HG02852 (cell line): ENCODE measurements at regions not wholly inside any gene's neighbourhood (a gene's known extent, or its start where the extent isn't known, plus 50 kb on each side); places are given as distances from the start of the nearest gene placed in this dataset.
"Not testable (repeated sequence)": the region's sequence is repeated elsewhere in the genome, so short reads cannot be mapped to it uniquely, and the experiment has no call there.

Experiments used
- ATAC-seq: cut with Tn5 transposase; IDR thresholded peaks from one replicate; pipeline ENCODE4 v1.9.1; 2021; ENCODE audit warnings: mild to moderate bottlenecking, moderate library complexity; ENCODE audit not compliant: unreplicated experiment

DNA sequence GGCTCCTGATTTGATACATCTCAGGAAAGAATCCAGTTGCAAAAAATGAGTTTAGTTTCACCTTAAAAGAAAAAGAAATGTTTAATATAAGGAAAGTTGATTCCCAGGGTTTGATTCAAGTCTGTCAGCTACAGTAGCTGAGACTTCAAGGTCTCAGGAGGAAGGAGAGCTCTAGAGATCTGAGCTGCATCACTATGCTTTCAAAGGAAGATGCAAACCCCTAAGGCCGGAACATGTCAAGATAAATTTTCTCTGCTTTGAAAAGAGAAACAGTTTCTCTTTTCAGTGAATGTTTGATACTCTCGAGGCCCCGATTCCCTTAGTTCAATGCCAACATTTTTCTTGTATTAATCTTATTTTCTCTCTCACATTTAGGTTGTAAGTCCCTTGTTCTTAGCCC lies 128.6 kb downstream of the RGPD3 start:
- ATAC-seq, result no peak

DNA sequence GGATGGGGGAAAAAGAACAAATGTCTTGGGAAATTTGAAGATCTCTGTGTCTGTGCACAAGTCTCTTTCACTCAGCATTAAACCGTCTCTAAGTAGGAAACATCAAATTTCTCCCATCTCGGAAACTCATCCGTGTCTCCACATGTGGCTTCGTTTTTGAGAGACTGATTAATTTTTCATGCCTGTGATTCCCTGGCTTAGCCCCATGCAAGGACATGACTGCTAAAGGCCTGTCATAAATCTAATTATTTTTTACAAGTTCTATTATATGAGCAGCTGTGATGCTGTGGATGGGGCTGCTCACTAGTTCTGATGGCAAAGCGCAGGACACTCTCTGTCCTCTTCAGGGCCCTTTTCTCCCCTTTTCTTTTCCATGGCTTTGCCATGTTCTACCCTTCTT lies 129.1 kb downstream of the RGPD3 start:
- no peak for ATAC-seq

DNA sequence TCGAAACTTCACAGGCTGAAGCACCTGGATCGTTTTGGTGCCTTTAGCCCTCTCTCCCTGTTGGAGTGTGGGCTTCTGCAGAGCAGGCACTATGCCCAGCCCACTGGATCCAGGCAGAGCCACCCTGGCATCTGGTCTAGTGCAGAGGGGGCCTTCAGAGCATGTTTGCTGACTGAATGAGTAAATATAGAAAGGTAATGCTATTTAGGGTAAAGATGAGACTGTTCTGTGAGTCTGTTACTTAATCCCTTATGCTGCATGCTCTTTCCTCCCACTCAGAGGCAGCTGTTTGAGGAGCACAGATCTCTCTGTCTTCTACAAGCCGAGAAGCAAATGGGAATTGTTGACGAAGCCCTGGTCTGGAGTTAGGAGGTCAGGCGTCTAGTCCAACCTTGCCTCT lies 130.2 kb downstream of the RGPD3 start:
- ATAC-seq, result no peak

DNA sequence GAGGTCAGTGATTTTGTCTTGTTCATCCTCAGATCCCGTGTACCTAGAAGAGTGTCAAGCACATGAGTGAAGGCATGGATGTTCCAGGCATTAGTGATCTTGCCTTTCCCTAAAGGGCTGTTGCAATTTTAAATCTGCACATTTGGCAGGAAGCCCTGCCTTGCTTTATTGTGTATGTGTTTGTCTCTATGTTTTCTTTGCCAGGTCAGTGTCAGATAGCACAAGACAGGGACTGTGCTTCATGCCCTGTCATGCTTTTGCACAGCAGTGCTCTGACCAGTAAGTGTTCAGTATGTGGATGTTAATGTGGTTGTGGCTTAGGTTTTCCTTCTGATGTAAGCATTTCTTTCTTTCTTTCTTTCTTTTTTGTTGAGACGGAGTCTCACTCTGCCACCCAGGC lies 131.5 kb downstream of the RGPD3 start:
- ATAC-seq, result no peak

DNA sequence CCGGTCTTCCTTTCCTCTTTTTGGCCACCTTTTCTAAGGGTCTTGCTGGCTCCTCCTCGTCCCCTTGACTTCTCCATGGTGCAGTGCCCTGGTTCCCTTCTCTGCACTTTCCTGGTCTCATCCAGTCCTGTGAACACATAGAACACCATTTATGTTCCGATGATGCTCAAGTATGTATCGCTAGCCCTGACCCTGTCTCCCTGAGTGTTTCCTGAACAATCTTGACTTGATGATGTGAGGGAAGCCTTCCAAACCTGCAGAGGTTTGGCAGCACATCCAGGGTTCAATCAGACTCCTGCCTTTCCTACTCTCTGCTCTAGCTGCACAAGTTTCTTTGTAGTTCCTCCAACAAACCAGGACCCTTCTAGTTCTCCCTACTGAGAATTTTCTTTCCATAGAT lies 132.1 kb downstream of the RGPD3 start:
- no peak for ATAC-seq

DNA sequence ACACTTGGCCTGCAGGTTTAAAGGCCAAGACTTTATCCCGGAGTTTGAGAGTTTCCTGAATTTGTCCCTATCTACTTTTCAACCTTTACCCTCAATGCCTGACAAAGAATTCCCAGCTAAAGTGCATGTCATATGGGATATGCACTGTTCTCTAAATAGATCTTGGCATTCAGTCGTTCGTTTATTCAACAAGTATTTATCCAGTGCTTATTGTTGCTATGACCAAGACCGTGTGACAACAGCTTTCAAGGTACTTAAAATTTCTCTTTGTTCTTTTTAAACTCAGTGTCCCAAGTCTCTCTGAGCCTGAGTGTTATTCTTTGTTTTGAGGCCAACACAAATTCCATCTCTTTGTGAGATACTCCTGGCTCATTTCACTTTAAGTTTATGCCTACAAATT lies 133.4 kb downstream of the RGPD3 start:
- ATAC-seq, result no peak

DNA sequence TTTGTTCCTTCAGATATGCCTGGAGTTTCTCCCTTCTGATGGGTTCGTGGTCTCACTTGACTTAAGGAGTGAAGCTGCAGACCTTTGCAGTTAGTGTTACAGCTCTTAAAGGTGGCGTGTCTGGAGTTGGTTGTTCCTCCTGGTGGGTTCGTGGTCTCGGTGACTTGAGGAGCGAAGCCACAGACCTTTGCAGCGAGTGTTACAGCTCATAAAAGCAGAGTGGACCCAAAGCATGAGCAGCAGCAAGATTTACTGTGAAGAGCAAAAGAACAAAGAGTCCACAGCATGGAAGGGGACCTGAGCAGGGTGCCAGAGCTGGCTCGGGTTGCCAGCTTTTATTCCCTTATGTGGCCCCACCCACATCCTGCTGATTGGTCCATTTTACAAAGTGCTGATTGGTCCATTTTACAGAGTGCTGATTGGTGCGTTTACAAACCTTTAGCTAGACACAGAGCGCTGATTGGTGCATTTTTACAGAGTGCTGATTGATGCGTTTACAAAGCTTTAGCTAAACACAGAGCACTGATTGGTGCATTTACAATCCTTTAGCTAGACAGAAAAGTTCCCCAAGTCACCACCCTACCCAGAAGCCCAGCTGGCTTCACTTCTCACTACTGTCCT lies 134.8 kb downstream of the RGPD3 start:
- not testable (repeated sequence) for ATAC-seq

DNA sequence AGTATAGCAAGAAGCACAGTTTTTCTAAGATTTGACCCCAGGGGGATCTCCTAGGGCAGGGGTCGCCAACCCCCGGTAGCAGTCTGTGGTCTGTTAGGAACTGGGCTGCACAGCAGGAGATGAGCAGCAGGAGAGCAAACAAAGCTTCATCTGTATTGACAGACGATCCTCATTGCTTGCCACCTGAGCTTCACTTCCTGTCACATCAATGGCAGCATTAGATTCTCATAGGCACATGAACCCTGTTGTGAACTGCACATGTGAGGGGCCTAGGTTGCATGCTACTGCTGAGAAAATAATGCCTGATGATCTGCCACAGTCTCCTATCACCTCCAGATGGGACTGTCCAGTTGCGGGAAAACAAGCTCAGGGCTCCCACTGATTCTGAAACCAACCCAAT lies 136.2 kb downstream of the RGPD3 start:
- ATAC-seq, result no peak

DNA sequence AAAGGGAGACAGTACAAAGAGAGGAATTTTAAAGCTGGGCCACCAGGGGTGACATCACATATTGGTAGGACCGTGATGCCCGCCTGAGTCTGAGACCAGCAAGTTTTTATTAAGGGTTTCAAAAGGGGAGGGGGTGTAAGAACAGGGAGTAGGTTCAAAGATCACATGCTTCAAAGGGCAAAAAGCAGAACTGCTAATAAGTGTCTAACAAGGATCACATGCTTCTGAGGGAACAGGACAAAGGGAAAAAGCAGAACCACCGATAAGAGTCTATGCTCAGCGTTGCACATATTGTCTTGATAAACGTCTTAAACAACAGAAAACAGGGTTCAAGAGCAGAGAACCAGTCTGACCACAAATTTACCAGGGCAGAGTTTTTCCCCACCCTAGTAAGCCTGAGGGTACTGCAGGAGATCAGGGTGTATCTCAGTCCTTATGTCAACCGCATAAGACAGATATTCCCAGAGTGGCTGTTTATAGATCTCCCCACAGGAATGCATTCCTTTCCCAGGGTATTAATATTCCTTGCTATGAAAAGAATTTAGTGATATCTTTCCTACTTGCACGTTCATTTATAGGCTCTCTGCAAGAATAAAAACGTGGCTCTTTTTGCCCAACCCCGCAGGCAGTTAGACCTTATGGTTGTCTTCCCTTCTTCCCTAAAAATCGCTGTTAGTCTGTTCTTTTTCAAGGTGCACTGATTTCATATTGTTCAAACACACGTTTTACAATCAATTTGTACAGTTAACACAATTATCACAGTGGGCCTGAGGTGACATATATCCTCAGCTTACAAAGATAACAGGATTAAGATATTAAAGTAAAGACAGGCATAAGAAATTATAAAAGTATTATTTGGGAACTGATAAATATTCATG lies 136.5 kb upstream of the UXS1 start:
- ATAC-seq, result not testable (repeated sequence)

DNA sequence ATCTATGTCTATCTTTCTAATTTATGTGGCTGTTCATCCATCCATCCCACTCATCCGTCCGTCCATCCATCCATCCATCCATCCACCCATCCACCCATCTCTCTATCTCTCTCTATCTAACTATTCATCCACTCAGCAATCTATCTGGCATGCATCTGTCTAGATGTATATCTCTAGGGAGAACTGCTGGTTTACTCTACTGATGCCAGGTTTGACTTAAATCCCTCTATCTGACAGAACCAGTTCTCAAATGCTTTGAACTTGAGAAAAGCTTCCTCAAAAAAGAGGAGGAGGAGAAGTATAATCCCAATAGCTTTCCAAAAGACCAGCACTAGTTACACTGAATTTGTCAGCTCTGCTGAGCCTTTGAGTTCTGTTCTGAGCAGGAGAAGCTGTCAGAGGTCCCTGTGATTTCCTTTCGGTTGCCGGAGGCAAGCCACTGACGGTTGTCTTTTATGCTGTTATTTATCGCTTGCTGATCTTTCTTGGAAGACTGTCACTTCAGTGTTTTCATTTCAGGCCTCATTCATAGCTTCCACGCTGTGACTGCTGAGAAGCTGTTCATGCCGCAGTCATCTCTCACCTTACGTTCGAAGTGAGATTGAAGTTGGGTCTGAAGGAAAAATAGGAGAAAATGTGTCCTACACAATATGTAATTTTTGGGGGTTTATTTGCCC lies 129.4 kb upstream of the UXS1 start:
- no peak for ATAC-seq

DNA sequence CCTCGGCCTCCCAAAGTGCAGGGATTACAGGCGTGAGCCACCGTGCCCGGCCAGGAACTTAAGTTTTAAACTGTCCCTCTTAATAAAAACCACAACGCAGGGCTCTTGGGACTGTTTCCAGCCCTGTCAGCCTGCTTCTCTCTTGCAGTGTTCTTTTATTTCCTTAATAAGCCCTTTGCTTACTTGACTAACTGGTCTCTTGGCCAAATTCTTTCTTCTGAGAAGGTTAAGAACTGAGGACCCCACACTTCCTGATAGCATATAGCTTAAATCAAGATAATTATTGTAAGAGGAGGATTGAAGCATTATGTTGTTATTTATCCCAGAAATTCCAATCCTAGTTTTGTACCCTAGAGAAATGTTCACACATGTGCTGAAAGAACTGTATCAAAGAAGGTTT lies 128.2 kb upstream of the UXS1 start:
- no peak for ATAC-seq

DNA sequence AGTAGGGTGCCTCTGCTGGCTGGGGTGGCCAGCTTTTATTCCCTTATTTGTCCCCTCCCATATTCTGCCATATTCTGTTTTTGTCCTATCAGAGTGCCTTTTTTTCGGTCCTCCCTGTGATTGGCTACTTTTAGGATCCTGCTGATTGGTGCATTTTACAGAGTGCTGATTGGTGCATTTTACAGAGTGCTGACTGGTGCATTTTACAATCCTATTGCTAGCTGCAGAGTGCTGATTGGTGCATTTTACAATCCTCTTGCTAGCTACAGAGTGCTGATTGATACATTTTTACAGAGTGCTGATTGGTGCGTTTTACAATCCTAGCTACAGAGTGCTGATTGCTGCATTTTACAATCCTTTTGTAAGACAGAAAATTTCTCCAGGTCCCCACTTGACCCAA lies 126.3 kb upstream of the UXS1 start:
- ATAC-seq, result not testable (repeated sequence)

DNA sequence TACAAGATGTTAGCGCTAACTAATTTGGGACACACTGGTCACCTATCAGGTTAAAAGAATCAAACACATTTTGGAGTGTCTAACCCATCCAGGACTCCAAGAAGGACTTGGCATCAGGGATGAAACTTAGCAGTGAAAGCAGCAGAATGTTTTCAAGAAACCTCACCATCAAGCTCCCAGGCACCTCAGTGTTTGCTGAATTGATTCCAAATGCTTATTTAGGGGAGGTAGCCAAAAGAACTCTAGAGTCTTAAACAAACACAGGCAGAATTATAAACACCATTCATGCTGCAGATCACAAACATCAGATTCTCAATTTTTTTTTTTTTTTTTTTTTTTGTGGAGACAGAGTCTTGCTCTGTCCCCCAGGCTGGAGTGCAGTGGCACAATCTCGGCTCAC lies 122.8 kb upstream of the UXS1 start:
- no peak for ATAC-seq

DNA sequence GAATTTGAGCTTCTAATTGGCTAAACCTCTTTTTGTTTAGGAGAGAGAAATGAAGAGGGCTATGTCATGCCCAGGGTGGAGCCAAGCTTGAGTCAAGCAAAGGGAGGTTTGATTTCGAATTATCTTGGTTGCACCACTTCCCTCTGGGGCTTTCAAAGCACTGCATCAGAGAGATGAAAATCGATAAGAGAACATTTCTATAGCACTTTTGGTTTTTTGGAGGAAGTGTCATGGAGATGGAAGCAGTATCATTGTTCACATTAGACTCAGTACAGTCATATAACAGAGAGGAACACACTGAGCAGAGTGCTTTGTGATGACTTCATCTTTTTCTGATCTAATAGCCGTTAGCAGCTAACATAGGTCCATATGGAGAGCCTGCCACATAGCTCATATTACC lies 120.3 kb upstream of the UXS1 start:
- ATAC-seq, result no peak

DNA sequence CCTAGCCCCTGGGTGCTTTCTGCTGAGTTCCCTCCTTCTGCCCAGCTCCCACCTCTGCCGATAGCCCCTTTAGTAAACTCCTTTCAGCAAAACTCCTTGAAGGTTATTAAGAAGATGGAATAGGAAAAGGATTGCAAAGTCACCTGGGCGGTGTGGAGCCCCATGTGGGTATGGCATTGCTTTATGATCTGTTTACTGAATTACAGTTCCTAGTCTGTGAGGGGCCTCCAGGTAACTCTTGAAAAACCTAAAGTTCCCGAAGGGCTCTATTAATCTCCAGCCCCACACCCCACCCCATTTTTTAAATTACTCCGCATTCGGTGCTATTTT lies 116.9 kb upstream of the UXS1 start:
- no peak for ATAC-seq

DNA sequence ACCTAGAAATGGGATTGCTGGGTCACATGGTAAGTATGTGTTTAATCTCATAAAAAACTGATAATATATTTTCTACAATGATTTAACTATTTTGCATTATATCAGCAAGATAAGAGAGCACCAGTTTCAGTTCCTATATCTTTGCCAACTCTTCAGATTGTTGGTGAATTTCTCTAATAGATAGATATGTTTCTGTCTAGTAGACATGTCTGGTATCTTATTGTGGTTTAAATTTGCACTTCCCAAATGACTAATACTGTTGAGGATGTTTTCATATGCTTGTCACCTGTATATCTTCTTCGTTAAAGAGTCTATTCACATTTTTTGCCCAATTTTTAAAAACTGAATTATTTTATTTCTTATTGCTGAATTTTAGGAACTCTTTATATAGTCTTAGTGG lies 113.8 kb upstream of the UXS1 start:
- no peak for ATAC-seq

DNA sequence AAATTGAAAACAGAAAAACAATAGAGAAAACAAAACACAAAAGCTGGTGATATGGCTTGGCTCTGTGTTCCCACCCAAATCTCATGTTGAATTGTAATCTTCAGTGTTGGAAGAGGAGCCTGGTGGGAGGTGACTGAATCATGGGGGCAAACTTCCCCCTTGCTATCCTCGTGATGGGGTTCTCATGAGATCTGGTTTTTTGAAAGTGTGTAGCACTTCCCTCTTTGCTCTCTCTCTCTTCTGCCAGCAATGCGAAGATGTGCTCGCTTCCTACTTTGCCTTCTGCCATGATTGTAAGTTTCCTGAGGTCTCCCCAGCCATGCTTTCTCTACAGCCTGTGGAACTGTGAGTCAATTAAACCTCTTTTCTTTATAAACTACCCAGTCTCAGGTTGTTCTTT lies 112.3 kb upstream of the UXS1 start:
- no peak for ATAC-seq

DNA sequence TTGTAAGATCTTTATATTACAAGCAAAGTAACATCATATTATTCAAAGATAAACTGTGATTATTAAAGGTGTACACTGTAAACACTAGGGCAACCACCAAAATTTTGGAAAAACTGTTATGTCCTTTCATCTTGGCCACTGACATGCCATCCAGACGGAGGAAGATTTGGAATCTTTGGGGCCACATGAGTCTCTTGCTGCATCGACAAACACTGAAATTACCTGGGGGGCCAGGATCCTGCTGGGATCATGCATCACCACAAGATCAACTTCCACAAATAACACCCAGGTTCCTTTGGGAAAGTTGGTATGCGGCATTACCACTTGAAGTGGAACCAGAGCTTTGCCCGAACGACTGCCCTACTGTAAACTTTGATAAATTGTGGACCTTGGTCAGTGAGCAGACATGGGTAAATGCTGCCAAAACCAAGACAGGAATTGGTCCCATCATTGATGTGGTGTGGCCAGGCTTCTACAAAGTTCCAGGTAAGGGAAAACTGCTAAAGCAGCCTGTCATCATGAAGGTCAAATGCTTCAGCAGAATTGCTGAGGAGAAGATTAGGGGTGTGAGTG lies 110.6 kb upstream of the UXS1 start:
- no peak for ATAC-seq

DNA sequence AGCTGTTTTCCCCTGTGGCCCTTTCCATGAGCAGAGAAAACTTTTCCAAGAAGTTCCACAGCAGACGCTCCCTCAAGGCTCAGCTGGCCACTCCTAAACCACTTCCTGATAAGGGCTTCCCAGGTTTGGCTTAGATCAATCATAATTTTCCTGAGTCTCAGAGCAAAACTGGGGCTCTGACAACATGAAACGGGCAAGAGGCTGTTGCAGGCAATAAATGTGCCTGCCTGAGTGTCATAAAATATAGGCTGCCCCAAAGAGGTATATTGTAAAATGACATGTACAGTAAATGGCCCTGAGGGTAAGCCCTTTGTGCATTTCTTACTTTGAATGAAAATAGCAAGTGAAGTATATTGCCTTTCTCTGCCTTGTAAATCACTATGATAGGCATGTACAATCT lies 105.6 kb upstream of the UXS1 start:
- ATAC-seq, result no peak

DNA sequence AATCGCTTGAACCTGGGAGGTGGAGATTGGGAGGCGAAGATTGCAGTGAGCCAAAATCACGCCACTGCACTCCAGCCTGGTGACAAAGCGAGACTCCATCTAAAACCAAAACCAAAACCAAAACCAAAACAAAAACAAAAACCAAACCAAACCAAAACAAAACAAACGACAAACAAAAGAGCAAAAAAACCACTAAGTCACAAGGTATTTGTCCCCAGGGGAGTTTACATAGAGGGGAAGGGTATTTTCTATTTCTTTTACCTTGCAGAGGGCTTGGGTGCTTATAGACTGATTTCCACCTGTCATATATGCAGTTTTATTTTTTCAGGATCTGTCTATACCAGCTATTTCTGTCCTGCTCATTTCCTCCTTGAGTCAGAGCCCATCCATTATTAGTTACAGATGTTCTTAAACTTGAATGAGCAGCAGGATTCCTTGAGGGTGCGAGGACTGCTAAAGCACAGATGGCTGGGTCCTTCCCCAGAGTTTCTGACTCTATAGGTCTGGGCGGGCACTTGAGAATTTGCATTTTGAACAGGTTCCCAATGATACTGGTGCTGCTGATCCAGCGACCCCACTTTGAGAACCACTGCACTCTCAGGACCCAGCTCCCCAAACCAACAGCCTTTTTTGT lies 102.2 kb upstream of the UXS1 start:
- ATAC-seq, result no peak

DNA sequence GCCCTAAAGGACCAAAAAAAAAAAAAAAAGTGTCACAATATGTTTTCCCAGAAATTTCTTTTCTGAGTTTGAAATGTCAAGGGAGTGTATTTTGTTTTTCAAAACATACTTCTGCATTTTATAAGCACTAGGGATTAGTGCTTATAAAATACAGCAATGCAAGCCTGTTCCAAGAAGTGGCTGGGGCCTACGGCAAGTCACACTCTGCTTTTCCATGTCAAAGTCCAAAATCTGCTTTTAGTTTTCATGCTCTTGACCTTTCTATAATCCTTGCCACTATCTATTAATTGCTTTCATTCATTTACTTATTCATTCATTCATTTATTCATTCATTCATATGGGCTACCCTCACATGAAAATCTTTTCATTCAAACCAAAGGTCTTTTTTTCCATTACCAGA lies 100.1 kb upstream of the UXS1 start:
- no peak for ATAC-seq
